ENCODE measurements at regions not wholly inside any gene's neighbourhood (a gene's known extent, or its start where the extent isn't known, plus 50 kb on each side); places are given as distances from the start of the nearest gene placed in this dataset.

GRCh38 chr4:162498168-162498567 is 334.4 kb upstream of the FSTL5 start:
- TF ChIP-seq POLR2A (IDR thresholded peaks at IDR 0.05) (no peak), CTCF (IDR thresholded peaks at IDR 0.05) (no peak), POLR2AphosphoS5 (IDR thresholded peaks at IDR 0.05) (no peak)
